GM23338 (cell line): ENCODE measurements at regions not wholly inside any gene's neighbourhood (a gene's known extent, or its start where the extent isn't known, plus 50 kb on each side); places are given as distances from the start of the nearest gene placed in this dataset.

ENCODE experiments used
- EZH2 ChIP-seq: fragments of 200-600 bp; sonication (generic); IDR thresholded peaks from one replicate; pipeline ENCODE4 v1.8.0; 2017; ENCODE audit warnings: antibody characterized with exemption, mild to moderate bottlenecking, low read depth; ENCODE audit not compliant: unreplicated experiment
- REST ChIP-seq: IDR thresholded peaks from one replicate; pipeline ENCODE4 v1.6.1; 2018; ENCODE audit warnings: antibody characterized with exemption; ENCODE audit not compliant: unreplicated experiment
- ZNF114 ChIP-seq: fragments of 250-450 bp; sonication (Bioruptor Pico); IDR thresholded peaks from 2 replicates; pipeline ENCODE4 v1.5.0; 2020; ENCODE audit warnings: mild to moderate bottlenecking, moderate library complexity

- TF ChIP-seq EZH2 (no peak), REST (no peak), ZNF114 (no peak)
These were observed 114.8 kb upstream of the MKI67 start for GRCh38 chr10:128241023-128241422.
